GM18520 (cell line): ENCODE measurements at regions not wholly inside any gene's neighbourhood (a gene's known extent, or its start where the extent isn't known, plus 50 kb on each side); places are given as distances from the start of the nearest gene placed in this dataset.
"Not testable (repeated sequence)": the region's sequence is repeated elsewhere in the genome, so short reads cannot be mapped to it uniquely, and the experiment has no call there.

ENCODE experiments used
- ATAC-seq: cut with Tn5 transposase; IDR thresholded peaks from one replicate; pipeline ENCODE4 v1.9.1; 2021; ENCODE audit not compliant: unreplicated experiment

GRCh38 chr18:8531084-8531483, 78.2 kb upstream of the RAB12 start:
- ATAC-seq = not testable (repeated sequence)

- ATAC-seq = no peak
Measured at GRCh38 chr18:8536231-8536630, 73.0 kb upstream of the RAB12 start.

- ATAC-seq = no peak
Measured at GRCh38 chr18:8536922-8537321, 72.3 kb upstream of the RAB12 start.

DNA sequence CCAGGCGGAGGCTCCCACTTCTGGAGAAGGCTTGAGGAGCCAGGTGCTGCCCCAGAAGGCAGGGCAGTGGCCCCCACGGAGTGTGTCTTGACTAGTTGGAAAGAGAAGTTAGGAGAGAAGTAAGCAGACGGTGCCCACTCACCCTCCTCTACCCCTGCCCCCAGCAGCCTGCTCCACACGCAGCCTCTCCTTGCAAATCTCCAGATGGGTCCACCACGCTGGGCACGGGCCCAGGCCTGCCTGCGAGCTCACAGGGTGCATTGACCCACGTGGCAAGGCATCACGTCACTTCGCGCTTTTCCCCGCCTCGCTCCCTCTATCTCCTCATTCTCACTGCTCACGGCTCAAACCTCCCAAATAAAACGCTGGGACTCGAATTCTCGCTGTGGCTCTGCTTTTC, 71.8 kb upstream of the RAB12 start:
- no peak for ATAC-seq

DNA sequence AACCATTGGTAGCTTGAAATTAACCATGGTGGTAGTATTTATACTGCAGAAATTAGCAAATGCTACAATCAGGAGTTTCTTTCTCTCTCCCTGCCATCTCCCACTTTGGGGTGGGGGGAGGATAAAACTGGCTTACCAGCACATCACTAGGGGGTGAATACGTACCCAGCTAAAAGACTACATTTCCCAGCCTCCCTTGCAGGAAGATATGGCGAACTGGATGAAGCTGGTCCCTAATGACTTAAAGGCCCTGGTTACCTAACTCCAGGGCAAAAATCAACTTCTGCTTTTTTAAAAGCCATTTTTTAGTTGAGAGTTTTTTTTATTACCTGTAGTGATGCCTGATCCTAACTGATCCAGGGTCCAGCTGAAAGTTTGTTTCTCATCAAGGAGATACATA, 70.3 kb upstream of the RAB12 start:
- no peak for ATAC-seq

GRCh38 chr18:8546677-8547076, 62.6 kb upstream of the RAB12 start:
- ATAC-seq = no peak

DNA sequence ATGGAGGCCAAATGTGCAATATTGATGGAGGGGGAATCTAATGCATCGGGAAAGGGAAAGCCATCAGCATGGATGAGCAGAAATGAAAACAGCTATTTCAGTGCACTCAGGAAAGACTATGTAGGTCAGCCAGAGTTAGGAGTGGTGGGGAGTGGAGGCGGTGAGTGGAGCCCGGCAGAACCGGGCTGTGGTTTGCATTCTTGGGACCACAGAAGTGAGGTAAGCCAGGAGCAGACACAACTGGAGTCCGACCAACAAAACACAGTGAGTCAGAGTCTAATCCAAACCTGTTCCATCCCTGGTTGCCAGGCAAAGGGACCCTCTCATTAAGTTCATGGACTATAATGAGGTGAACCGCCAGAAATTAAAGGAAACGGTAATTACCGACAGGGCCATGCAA, 61.1 kb upstream of the RAB12 start:
- no peak for ATAC-seq

DNA sequence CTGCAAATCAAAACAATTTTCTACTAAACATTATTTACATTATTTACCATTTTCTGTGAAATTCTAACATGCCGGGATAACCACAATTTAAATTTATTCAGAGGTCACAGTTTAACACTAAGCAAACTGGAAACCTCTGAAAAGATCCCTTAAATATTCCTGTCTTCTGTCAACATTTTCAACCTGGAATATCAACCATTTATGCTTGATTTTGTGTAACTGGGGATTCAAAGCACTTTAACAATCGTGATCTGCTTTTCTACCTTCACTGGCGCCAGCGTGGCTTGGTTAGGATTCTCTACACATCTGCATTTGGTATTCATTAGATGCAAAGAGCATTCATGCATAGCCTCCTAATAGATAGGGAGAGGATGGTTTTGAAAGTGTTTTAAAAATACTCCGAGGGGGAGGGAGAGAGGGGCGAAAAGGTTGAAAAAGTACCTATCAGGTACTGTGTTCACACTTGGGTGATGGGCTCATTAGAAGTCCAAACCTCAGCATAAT, 59.9 kb upstream of the RAB12 start:
- no peak for ATAC-seq

DNA sequence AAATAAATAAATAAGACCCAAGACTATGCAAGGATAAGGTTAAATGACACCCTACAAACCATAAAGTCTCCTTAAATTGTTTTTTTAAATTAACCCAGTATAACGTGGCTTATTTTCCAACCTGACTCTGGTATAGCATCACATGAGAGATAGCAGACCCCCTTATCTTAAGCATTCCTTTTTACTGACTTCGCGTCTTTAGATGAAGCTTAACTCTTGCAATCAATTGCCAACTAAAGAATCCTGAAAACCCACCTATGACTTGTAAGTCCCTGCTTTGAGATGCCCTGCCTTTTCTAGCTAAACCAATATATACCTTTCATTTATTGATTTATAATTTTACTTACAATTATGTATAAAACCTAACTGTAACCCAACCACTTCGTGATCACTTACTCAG, 57.1 kb upstream of the RAB12 start:
- no peak for ATAC-seq

DNA sequence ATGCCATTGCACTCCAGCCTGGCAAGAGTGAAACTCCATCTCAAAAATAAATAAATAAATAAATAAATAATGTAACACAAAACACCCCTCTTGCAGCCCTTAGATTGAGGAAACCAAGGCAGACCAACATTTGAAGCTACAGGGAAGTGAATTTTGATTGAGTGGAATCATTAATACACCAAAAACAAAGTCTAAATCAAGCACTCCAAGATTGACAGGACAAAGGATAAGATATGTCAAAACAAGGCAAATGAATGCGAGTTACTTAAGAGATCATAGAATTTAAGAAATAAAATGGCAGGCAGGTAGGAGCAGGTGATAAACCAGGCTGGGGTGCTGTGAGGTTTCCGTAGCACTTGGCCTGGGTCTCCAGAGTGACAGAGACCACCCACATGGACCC, 54.9 kb upstream of the RAB12 start:
- ATAC-seq = no peak

DNA sequence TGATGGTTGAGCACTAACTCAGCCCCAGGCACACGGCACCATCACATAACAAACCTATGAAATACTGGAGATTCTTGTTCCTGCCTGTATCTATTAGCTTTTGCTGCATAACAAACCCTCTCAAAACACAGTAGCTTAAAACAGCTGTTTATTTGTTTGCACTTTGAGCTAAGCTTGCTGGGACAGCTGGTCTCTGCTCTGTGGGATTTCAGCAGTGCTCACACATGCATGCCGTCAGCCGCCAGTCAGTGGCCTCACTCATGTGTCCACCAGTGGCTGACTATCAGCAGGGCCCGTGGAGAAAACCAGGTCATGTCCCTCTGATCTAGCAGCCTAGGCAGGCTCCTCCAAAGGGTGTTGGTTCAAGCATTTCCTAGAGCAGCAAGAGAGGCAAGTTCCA, 52.8 kb upstream of the RAB12 start:
- no peak for ATAC-seq
